ENCODE measurements at regions not wholly inside any gene's neighbourhood (a gene's known extent, or its start where the extent isn't known, plus 50 kb on each side); places are given as distances from the start of the nearest gene placed in this dataset.
"Not testable (repeated sequence)": the region's sequence is repeated elsewhere in the genome, so short reads cannot be mapped to it uniquely, and the experiment has no call there.

DNA sequence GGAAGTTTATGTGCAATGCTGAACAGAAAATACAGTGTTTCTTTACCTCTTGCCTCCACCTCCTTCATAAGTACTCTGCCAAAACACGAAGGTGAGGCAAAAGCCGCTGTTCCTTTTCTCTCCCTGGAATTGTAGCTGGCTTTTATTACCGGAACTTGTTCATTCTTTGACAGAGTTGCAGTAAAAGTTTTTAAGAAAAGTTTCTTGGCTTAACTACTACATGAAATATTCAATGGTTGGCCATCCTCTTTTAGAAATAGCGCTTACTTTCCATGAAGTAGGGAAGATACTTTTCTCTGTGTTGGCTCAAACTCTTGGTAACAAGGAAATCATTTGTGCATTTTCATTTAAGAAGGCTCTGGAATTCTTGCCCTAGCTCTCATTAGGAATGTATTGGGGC lies 950.7 kb upstream of the FANCL start:
- no peak for DNase-seq

DNA sequence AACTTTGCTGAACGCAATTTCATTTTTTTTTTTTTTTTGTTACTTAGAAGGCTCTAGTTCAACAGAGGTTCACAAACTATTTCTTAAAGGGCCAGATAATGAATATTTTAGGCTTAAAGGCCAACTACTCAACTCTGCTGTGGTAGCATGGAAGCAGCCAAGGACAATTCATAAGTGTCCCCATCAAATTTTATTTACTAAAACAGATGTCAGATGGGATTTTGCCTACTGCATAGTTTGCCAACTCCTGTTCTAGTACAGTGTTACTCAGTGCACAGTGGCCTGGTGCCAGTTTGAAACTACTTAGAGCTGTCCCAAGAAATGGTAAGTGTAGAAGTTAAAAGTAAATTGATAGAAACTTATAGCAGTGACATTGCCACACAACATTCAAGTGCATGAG lies 949.4 kb upstream of the FANCL start:
- no peak for DNase-seq

DNA sequence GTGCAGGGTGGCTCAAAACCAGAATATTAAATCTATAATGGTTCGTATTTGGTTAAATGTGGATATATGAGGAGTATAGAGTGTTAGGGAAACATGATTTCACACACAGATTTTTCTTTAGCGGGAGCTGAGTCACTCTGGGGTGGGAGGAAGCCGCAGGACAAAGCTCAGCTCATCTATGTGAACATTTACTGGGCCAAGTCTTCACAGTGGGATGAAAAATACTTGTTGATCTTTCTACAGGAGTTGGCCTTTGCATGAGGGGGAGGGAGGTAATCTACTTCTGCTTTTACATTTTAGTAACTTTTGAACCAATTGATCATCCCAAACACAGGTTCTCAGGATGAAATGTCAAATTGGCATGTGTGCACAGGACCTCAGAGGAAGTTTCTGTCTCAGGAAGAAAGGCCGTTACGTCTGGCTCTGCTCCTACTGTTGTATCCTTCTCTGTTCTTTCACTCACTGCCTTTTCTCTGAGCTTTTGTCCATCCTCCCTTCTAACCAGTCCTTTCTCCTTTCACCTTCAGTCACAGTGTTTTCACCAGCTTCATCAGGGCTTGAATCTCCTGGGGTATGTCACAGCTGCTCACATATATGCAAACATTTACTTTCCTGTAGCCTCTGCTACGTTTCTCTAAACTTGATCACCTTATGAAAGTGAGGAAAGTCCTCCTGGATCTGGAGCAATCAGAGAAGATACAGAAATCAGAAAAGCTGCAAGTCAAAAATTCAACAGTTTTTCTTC lies 943.3 kb upstream of the FANCL start:
- no peak for DNase-seq

DNA sequence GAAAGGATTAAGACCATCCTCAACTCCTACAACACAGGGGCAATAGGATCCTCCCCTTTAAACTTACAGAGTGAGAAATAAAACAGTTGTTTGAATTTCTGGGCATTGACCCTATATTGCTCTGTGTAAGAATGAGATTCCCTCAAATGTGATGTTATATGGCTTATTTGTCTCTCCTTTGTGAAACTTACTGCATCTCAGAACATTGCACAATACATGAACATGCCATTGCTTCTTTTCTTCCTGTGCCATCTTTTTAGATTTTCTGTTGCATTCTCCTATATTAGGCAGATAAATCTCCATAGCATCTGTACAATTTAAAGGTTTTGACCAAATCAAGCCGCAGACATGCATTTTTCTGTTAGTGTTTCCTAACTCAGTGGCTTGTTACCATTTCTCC lies 941.9 kb upstream of the FANCL start:
- no peak for DNase-seq

DNA sequence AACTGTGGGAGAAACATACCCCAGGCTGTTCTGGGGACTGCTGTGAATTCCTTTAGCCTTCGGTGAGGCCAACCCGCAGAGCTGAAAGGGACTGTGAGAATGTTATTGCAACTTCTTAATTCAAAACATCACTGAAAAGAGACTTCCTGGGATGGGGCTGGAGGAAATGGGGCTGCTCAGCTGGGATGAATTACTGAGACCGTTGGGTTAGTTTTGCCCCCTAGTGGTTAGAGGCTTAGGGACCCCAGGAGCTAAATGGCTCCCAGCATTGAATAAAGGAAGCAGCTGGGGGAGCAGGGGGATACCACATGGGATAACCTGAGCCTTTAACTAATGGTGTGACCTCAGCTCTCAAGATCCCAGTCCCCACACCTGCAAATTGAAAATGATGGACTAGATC lies 941.1 kb upstream of the FANCL start:
- no peak for DNase-seq

DNA sequence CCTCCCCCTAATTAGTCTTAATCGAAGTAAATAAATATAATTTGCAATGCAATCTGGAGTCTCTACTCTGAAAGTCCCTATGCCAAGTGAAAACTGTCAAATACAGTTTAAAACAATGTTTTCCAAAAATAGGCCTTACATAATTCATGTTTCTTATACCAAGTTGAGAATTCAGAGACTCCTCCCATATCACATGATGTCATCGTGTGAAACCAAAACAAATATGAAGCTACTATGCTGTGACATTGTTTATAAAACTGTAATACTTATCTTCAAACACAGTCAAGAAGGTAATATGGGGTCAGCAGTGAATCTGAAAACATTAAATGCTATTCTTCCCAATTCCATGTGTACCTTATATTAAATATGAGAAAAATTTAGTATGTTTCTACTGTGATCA lies 940.2 kb upstream of the FANCL start:
- no peak for DNase-seq

DNA sequence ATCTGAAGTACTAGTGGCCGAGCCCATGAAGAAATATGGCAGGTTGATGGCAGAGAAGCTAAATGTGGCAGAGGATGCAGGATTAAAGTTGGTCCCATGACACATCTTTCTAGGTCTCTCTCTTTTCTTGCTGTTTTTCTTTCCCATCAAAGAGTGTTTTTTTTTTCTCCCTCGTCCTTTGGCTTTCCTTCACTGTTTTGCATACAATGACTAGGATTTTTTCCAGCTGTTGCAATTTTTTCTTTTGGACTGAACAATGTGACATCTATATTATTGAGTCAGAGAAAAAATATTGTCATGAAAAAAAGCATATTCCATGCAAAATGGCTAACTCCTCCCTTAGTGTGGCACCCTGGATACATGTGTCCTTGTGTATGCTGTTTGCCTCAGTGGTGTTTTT lies 939.5 kb upstream of the FANCL start:
- DNase-seq: no peak

DNA sequence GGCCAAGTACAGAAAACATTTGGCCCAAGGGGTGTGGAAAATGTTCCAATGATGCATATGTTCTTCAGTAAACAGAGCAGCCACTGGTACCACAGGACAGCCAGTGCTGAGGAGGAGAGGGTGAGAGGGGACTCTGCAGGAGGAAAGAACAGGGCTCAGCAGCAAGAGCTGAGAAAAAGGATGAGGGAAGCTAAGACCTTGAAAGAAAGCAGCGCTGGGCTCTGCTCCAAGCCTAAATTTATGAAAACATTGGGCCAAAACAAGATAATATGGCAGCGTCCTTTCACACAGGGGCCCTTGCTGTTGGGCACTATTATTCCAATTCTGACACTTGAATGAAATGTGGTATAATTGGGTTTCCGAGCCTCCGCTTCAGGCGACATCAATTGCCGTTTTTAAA lies 939.0 kb upstream of the FANCL start:
- DNase-seq: no peak

DNA sequence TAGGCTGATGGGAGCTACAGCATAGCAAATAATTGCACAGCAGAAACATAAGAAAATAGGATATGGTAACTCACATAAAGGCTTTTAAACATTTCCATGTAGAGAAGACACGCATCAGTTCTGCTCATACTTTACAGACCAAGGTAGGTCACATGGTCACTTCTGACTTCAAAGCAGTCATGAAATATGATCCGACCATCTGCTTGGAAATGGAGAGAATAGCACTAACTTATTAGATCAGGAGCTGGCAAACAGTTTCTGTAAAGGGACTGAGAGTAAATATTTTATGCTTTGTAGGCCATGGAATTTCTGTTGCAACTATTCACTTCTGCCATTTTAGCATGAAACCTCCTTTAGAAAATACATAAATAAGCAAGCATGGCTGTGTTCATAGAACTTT lies 936.6 kb upstream of the FANCL start:
- peak; percentile 37 for DNase-seq

DNA sequence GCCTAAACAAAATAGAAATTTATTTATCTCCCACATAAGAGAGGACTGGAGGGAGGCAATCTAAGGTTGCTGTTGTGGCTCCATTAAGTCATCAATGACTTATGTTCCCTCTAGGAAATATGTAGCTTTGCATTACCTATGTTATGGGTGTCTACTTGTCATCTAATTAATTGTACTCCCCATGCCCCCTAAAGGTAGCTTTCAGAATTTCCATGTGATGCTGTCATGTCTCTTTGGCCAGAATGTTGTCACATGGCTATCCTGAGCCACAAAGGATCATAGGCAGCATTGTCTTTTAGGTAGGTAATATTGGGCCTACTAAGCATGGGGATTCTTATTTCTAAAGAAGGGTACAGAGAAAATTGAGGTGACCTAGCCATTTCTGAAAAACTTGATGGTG lies 935.6 kb upstream of the FANCL start:
- DNase-seq: no peak

DNA sequence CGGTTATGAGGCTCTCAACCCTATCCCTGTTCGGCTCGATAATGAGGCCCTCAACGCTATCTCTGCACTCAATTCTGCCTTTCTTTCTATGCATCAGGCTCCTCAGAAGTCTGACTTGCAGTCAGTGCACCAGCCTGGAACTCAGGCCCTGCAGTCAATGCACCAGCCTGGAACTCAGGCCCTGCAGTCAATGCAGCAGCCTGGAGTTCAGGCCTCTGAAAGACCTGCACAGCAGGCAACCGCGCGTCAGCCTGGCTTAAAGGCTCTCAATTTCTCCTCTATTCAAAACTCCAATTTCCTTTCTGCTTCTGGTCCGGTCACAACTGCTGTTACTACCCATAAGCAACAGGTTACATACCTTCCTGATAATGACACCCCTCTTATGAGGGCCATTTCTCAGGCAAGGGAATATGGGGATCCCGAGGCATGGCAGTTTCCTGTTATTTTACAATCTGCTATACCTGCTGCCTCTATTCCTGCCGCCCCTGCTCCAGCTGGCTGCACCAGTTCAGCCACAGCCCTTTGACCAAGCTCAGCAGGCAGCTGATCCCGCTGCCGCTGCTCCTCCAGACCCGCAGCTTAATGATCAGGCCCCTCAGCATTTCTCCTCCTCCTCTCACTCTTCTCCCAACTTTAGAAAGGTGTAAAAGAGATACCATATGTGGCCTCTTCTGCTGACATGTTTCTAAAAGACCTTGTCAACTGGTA lies 933.6 kb upstream of the FANCL start:
- no peak for DNase-seq

DNA sequence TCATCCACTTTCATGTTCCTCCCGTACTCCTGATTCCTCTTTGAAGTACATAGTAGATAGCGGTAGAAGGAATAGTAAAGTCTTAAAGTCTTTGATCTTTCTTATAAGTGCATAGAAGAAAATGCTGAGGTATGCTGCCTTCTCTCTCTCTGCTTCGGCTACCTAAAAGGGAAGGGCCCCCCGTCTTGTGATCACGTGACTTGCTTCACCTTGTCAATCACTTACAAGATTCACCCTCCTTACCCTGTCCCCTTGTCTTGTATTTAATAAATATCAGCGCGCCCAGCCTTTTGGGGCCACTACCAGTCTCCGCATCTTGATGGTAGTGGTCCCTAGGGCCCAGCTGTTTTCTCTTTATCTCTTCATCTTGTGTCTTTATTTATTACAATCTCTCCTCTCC lies 932.2 kb upstream of the FANCL start:
- DNase-seq: no peak

DNA sequence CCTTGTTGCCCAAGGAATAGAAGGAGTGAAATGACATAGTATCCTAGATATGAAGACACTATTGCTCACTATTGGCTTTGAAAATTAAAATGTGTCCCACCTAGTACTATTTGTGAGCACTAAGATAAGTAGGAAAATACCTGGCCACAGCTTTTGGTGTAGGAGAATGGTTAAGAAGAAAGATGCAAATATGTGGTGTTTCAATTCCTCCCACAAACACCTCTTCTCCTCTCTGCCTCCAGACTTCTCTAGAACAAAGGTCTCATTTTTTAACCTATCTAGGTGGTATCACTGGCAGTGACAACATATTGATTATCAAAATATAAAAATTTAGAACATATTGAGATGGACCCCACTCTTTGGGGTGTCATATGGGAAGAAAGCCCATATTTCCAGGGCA lies 929.9 kb upstream of the FANCL start:
- DNase-seq: no peak

DNA sequence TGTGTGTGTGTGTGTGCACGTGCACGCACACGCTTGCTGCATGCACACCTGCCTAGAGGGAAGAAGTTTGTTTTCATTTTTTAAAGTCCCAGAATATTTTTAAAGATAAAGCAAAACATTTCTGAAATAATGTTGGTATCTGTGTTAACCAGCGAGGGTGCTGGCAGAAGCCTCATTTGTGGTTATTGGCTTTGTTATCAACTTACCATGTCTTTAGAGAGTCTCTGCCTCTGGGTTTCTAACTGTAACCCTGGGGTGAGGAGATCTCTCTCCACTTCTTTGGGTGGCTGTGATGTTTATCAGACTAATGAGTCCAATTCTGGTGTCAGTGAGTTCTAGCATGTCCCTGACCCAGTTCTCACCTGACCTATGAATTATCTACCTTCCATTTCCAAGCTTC lies 927.6 kb upstream of the FANCL start:
- no peak for DNase-seq

DNA sequence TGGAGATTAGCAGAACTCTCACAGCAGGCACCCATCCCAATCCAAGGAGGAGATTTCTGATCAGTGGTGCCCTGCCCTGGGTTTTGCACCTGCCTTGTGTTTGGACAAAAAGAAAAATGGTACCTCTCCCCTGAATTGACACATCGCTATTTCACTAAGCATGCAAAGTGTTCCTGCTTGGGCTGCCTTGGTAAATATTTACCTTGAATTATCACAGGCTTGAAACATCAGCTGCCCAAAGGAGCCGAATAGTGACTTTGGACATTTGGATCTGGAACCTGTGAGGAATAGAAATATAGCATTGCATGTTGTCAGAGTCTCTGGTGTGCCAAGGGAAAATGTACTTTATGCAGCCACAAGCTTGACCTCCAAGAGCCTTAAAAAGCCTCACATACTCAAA lies 926.4 kb upstream of the FANCL start:
- no peak for DNase-seq

DNA sequence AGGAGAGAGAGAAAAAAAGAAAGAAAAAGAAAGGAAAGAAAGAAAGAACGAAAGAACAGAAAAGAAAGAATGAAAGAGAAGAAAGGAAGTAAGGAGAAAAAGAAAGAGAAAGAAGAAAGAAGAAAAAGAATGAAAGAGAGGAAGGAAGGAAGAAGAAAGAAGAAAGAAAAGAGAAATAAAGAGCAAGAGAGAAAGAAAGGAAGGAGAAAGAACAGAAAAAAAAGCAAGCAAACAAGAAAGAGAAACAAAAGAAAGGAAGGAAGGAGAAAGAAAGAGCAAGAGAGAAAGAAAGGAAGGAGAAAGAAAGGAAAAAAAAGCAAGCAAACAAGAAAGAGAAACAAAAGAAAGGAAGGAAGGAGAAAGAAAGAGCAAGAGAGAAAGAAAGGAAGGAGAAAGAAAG lies 916.8 kb upstream of the FANCL start:
- not testable (repeated sequence) for DNase-seq

DNA sequence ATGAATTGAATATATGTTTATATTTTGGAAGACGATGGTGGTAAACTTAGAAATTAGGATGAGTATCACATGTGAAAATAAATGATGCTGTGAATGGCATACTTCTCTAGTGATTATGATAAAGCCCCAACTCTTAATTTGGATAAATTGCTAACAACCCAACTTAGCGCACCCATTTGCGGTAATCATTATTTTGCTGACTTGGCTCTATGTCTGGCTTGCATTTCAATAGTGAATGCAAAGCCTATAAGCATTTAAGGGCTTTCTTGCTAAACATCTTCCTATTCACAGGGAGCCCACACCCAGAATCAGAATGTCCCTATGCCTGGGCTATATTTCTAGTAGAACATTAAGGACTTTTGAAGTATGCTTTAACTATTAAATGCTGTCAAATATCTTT lies 910.7 kb upstream of the FANCL start:
- DNase-seq: no peak

DNA sequence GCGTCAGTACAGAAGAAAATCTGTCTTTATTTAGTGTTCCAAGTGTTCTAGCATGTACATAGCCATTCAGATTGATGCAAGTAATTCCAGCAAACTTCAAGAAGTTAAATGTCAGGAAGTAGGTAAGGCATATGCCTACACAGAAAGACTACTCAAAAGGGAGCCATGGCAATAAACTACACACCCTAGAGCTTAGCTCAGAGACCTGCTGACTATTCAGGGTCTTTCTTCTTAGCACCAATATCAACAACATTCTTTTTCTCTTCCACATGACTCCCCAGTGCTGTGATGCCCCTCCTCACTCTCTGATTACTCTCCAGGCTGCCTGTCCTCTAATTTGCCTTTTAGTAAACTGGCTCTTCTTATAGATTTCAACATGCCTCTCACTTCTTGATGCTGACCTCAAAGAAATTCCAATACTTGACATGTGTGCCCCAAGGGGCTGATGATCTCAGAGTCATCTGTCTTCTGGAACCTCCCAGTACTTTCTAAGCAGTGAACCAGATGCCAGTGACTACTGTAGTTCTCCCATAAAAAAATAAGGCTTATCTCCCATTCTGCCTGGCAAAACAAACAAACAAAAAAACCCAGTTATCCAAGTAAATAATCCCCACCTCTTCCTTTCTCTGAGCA lies 909.2 kb upstream of the FANCL start:
- no peak for DNase-seq

DNA sequence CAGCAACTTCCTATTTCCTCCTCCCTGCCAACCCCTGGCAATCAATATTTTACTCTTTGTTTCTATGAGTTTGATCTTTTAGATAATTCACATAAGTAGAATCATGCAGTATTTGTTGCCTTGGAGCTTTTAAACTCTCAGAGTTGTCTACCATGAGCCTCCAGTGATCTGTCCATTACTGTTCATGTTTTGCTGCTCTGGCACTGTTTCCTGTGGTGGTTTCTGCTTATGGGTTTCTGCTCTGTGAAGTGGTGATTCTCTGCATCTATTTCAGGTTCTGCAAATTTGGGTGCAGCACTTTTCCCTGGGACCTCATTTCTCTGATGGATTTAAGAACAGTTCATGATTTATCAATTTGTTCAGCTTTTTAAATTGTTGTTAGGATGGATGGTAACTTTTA lies 908.1 kb upstream of the FANCL start:
- DNase-seq: no peak

DNA sequence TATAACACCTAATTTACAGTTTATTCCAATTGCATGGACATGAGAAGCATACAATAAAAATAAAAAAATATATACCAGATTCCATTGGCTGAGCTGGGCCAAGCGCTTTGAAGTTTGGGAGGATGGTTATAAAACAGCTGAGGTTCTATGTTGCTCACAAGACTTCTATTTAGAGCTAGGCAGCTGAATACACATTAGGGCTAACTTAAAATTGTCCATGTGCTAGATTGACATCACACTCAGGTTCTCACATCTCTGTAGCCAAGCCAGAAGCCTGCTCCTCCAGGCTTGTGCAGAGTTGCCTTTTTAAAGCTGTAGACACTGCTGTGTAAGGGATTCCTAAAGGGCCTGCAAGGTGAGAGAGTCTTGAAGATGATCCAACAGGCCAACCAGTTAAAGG lies 871.1 kb upstream of the FANCL start:
- DNase-seq: no peak

DNA sequence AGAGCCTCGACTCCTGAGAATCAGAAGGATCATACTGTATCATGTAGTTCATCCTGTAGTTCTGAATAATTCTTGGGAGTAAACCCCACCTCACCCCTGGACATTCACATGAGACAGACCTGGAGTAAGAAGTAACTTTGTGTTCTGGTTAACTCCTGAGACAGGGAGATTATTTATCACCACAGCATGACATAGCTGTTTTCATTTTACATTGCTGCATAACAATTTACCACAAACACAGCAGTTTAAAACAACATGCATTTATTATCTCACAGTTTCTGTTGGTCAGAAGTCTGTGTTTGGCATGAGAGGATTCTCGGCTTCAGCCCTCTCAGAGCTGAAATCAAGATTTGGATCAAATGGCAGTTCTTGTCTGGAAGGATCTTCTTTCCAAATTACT lies 855.8 kb upstream of the FANCL start:
- DNase-seq: no peak

DNA sequence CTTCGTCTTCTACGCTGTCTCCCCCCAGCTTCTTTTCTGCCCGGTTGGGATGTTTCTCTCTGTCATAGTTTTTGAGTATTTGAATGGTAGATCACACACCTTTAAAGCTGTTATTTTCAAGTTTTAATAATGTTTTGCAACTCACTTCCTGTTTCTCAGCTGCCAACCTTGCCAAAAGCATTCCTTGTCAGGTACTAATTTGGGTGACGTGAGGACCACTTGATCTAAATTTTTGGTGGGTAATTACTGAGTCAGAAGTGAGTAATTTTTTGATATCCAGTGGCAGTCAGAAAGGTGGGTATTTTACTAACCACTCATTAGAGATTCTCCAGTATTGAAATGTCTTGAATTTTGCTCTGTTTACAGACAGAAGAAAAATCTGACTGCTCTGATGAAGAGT lies 852.4 kb upstream of the FANCL start:
- DNase-seq: no peak

DNA sequence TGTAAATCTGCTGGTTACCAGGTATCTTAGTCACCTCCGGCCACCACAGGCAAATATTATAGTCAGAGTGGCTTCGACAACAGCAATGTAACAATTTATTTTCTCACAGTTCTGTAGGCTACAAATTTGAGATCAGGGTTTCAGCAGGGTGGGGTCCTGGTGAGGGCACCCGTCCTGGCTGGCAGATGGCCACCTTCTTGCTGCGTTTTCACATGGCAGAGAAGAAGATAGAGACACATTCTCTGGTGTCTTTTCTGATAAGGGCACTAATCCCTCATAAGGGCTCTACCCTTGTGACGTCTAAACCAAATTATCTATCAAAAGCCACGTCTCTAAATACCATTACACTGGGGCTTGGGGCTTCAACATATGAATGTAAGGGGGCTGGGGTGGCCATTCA lies 843.2 kb upstream of the FANCL start:
- no peak for DNase-seq

DNA sequence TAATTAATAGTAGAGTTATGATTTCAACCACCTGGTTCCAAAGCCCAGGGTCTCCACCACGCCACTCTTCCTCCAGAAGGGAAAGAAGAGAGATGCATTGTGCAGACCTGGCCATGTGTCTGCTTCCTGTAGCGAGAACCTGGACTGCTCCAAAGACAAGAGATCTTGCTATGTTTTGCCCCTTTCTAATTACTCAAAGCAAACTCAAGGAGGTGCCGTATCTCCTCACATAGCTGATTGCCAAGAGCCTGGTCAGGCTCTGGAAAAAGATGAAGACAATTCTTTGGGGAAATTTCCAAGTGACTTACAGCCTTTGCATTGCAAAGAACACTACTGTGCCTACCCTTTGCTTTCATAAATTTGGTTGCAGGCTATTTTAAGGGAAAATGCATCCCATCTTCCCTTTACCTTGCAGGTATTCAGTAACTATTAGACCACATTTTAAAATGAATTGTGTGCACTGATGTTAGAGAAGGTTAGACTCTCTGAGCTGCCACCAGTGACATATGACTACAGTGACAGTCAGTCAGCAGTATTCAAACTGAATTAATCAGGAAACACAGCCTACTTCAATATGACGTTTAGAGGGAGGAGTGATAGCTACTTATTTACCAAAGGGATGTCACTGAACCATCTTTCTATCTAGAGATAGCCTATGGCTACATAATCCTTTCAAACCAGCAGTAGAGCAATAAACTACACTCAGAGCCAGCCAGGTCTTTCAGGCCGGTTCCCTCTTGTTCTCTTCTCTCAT lies 842.1 kb upstream of the FANCL start:
- no peak for DNase-seq

Data from NCI-H2107 (cell line).